ENCODE measurements at regions not wholly inside any gene's neighbourhood (a gene's known extent, or its start where the extent isn't known, plus 50 kb on each side); places are given as distances from the start of the nearest gene placed in this dataset.

- no peak overlapping the region for H3K27ac ChIP-seq
- H3K36me3 ChIP-seq: no peaks in the 10 kb centered on the region
- no peak for DNase-seq (ENCODE audit: low spot score in 2 of 2)
- H3K4me1 ChIP-seq: peaks cover 0 to 3% (median 0%) of the 10 kb centered on the region in 4 donors
- H3K27me3 ChIP-seq: no peaks in the 10 kb centered on the region
- WGBS, 2 donors: 79 to 90% methylated on average over 4 of the region's 4 CpGs
- H3K9me3 ChIP-seq: peaks cover 0 to 4% (median 0%) of the 10 kb centered on the region in 4 donors
- TF ChIP-seq CTCF (IDR thresholded peaks at IDR 0.05): no peak
- no peak for TF ChIP-seq POLR2A (IDR thresholded peaks at IDR 0.05)
- TF ChIP-seq EP300 (IDR thresholded peaks at IDR 0.05): no peak
- H3K4me3 ChIP-seq: no peak overlapping the region
These were observed 307.8 kb downstream of the C11orf87 start for GRCh38 chr11:109729761-109730160.

- 53 to 57% methylated on average over 2 of the region's 2 CpGs for WGBS, 2 donors
- Histone ChIP-seq H3K4me1 (peaks cover 0 to 5% (median 0%) of the 10 kb centered on the region in 4 donors), H3K27ac (no peak overlapping the region), H3K36me3 (no peaks in the 10 kb centered on the region), H3K4me3 (no peak overlapping the region), H3K9me3 (peaks cover 0 to 4% (median 0%) of the 10 kb centered on the region in 4 donors), H3K27me3 (no peaks in the 10 kb centered on the region)
- TF ChIP-seq CTCF (IDR thresholded peaks at IDR 0.05) (no peak), POLR2A (IDR thresholded peaks at IDR 0.05) (no peak), EP300 (IDR thresholded peaks at IDR 0.05) (no peak)
- no peak for DNase-seq (ENCODE audit: low spot score in 2 of 2)
These were observed 308.7 kb downstream of the C11orf87 start for GRCh38 chr11:109730669-109731068.

- Histone ChIP-seq H3K4me3 (no peak overlapping the region), H3K27ac (no peak overlapping the region), H3K4me1 (peaks cover 0 to 5% (median 0%) of the 10 kb centered on the region in 4 donors), H3K9me3 (peaks cover 0 to 4% (median 0%) of the 10 kb centered on the region in 4 donors), H3K36me3 (no peaks in the 10 kb centered on the region), H3K27me3 (no peaks in the 10 kb centered on the region)
- DNase-seq (ENCODE audit: low spot score in 2 of 2): no peak
- 88 to 89% methylated on average over 4 of the region's 4 CpGs for WGBS, 2 donors
- TF ChIP-seq CTCF (IDR thresholded peaks at IDR 0.05) (no peak), POLR2A (IDR thresholded peaks at IDR 0.05) (no peak), EP300 (IDR thresholded peaks at IDR 0.05) (no peak)
These were observed 309.5 kb downstream of the C11orf87 start for GRCh38 chr11:109731451-109731850.

GRCh38 chr11:109733245-109733644 is 311.3 kb downstream of the C11orf87 start:
- Histone ChIP-seq H3K36me3 (no peaks in the 10 kb centered on the region), H3K9me3 (peaks cover 0 to 4% (median 0%) of the 10 kb centered on the region in 4 donors), H3K27ac (no peak overlapping the region), H3K4me1 (peaks cover 0 to 5% (median 0%) of the 10 kb centered on the region in 4 donors), H3K27me3 (no peaks in the 10 kb centered on the region), H3K4me3 (no peak overlapping the region)
- WGBS, 2 donors: 96 to 97% methylated on average over 1 of the region's 1 CpG
- no peak for DNase-seq (ENCODE audit: low spot score in 2 of 2)
- TF ChIP-seq CTCF (IDR thresholded peaks at IDR 0.05): no peak
- no peak for TF ChIP-seq EP300 (IDR thresholded peaks at IDR 0.05)
- TF ChIP-seq POLR2A (IDR thresholded peaks at IDR 0.05): no peak

GRCh38 chr11:109734566-109734965 is 312.6 kb downstream of the C11orf87 start:
- H3K27me3 ChIP-seq: no peaks in the 10 kb centered on the region
- no peak for TF ChIP-seq POLR2A (IDR thresholded peaks at IDR 0.05)
- no peak for TF ChIP-seq CTCF (IDR thresholded peaks at IDR 0.05)
- no peak for TF ChIP-seq EP300 (IDR thresholded peaks at IDR 0.05)
- DNase-seq (ENCODE audit: low spot score in 2 of 2): no peak
- H3K4me3 ChIP-seq: no peak overlapping the region
- 28 to 30% methylated on average over 3 of the region's 3 CpGs for WGBS, 2 donors
- H3K4me1 ChIP-seq: peaks cover 0 to 5% (median 0%) of the 10 kb centered on the region in 4 donors
- no peaks in the 10 kb centered on the region for H3K9me3 ChIP-seq
- no peak overlapping the region for H3K27ac ChIP-seq
- no peaks in the 10 kb centered on the region for H3K36me3 ChIP-seq
